ENCODE measurements at regions not wholly inside any gene's neighbourhood (a gene's known extent, or its start where the extent isn't known, plus 50 kb on each side); places are given as distances from the start of the nearest gene placed in this dataset.

DNA sequence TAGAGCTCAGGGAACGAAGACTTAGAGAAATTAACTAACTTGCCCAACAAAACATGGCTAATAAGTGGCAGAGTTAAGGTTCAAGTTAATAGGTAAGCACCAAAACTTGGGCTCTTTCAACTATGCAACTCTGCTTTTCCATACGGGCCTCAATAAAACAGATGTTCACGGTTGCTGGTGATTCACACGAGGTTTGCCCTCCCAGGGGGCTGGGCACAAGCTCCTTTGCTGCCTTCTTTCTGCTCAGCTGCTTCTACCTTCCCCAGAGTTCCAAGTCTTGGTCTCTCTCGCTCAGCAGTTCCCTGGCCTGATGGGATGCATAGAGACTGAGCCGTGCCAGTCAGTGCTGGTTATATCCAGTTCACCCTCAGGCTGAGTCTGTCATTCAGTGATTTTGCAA is 217.9 kb downstream of the SREK1 start:
- TF ChIP-seq, protein P1, sequence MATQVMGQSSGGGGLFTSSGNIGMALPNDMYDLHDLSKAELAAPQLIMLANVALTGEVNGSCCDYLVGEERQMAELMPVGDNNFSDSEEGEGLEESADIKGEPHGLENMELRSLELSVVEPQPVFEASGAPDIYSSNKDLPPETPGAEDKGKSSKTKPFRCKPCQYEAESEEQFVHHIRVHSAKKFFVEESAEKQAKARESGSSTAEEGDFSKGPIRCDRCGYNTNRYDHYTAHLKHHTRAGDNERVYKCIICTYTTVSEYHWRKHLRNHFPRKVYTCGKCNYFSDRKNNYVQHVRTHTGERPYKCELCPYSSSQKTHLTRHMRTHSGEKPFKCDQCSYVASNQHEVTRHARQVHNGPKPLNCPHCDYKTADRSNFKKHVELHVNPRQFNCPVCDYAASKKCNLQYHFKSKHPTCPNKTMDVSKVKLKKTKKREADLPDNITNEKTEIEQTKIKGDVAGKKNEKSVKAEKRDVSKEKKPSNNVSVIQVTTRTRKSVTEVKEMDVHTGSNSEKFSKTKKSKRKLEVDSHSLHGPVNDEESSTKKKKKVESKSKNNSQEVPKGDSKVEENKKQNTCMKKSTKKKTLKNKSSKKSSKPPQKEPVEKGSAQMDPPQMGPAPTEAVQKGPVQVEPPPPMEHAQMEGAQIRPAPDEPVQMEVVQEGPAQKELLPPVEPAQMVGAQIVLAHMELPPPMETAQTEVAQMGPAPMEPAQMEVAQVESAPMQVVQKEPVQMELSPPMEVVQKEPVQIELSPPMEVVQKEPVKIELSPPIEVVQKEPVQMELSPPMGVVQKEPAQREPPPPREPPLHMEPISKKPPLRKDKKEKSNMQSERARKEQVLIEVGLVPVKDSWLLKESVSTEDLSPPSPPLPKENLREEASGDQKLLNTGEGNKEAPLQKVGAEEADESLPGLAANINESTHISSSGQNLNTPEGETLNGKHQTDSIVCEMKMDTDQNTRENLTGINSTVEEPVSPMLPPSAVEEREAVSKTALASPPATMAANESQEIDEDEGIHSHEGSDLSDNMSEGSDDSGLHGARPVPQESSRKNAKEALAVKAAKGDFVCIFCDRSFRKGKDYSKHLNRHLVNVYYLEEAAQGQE (IDR thresholded peaks at IDR 0.05; ENCODE audit: low read depth): no peak
- TF ChIP-seq YY1 (IDR thresholded peaks at IDR 0.05; ENCODE audit: low read depth) (no peak), CREB1 (IDR thresholded peaks at IDR 0.05; ENCODE audit: low read depth) (no peak), EP300 (IDR thresholded peaks at IDR 0.05; ENCODE audit: borderline replicate concordance) (no peak), TAF1 (IDR thresholded peaks at IDR 0.05; ENCODE audit: low read depth) (no peak)

Data from Ishikawa (cell line).